RWPE1 (cell line): ENCODE measurements at regions not wholly inside any gene's neighbourhood (a gene's known extent, or its start where the extent isn't known, plus 50 kb on each side); places are given as distances from the start of the nearest gene placed in this dataset.

Experiments
- CTCF ChIA-PET: fragments of 350-600 bp; sonication (Branson Sonifier 250); formaldehyde crosslinking; extraction: SDS; loops from one replicate; lab custom pipeline; 2021; lab: Yijun Ruan, JAX
- POLR2A ChIA-PET: fragments of 400-600 bp; formaldehyde crosslinking; extraction: SDS; loops from one replicate; lab custom pipeline; 2020; ENCODE audit warnings: antibody characterized with exemption; ENCODE audit not compliant: low non-redundant PET; lab: Yijun Ruan, JAX
- DNase-seq: peaks from one replicate; pipeline ENCODE4 v3.0.0; 2012; ENCODE audit warnings: low spot score
- H3K27ac ChIP-seq: fragments of 450-650 bp; 2 replicates; pipeline ENCODE4 v1.5.1; 2017
- CTCF ChIP-seq: fragments of 450-650 bp; conservative IDR thresholded peaks from 2 replicates; pipeline ENCODE4 v1.5.1; 2017; ENCODE audit warnings: low read depth, mild to moderate bottlenecking

- no peak for DNase-seq
- no peak overlapping the region for H3K27ac ChIP-seq
- CTCF ChIA-PET: interaction anchor here (0.6 kb wide), 1 partner anchor 60 kb away, joined by 4 read pairs; no protein-coding TSS in a partner anchor
- POLR2A ChIA-PET: no interaction called here
- no peak for TF ChIP-seq CTCF
Observed at GRCh38 chrX:97787849-97788248, 904.1 kb downstream of the RPA4 start.

- POLR2A ChIA-PET: no interaction called here
- no peak for TF ChIP-seq CTCF
- DNase-seq: no peak
- H3K27ac ChIP-seq: no peak overlapping the region
- CTCF ChIA-PET: no interaction called here
Observed at GRCh38 chrX:97790850-97791249, 907.1 kb downstream of the RPA4 start.

- no peak for DNase-seq
- POLR2A ChIA-PET: no interaction called here
- H3K27ac ChIP-seq: no peak overlapping the region
- CTCF ChIA-PET: no interaction called here
- TF ChIP-seq CTCF: no peak
Observed at GRCh38 chrX:97797076-97797475, 913.4 kb downstream of the RPA4 start.

GRCh38 chrX:97806238-97806637, 922.5 kb downstream of the RPA4 start:
- DNase-seq: no peak
- ChIA-PET POLR2A (no interaction called here), CTCF (no interaction called here)
- no peak overlapping the region for H3K27ac ChIP-seq
- no peak for TF ChIP-seq CTCF

- ChIA-PET CTCF (no interaction called here), POLR2A (no interaction called here)
- no peak for DNase-seq
- no peak overlapping the region for H3K27ac ChIP-seq
- no peak for TF ChIP-seq CTCF
Observed at GRCh38 chrX:97806946-97807345, 923.2 kb downstream of the RPA4 start.

GRCh38 chrX:97820170-97820569, 936.5 kb downstream of the RPA4 start:
- no peak for TF ChIP-seq CTCF
- ChIA-PET CTCF (no interaction called here), POLR2A (no interaction called here)
- no peak overlapping the region for H3K27ac ChIP-seq
- DNase-seq: no peak

- ChIA-PET POLR2A (no interaction called here), CTCF (no interaction called here)
- TF ChIP-seq CTCF: no peak
- no peak overlapping the region for H3K27ac ChIP-seq
- DNase-seq: no peak
Observed at GRCh38 chrX:97828471-97828870, 944.8 kb downstream of the RPA4 start.
